PC-3 (cell line): ENCODE measurements at regions not wholly inside any gene's neighbourhood (a gene's known extent, or its start where the extent isn't known, plus 50 kb on each side); places are given as distances from the start of the nearest gene placed in this dataset.

Experiments used
- EZH2 ChIP-seq: fragments of 300-600 bp; sonication (generic); IDR thresholded peaks from one replicate; pipeline ENCODE4 v1.6.1; 2017; ENCODE audit warnings: antibody characterized with exemption, mild to moderate bottlenecking, low read length; ENCODE audit not compliant: unreplicated experiment
- EZH2phosphoT487 ChIP-seq: fragments of 300-600 bp; sonication (generic); IDR thresholded peaks from 2 replicates; pipeline ENCODE4 v1.6.1; 2018; ENCODE audit warnings: mild to moderate bottlenecking, antibody characterized with exemption, low read length, borderline replicate concordance
- TF ChIP-seq, protein P1 (sequence below): fragments of 300-600 bp; sonication (generic); conservative IDR thresholded peaks from 2 replicates; pipeline ENCODE4 v1.5.1; 2017; ENCODE audit warnings: antibody characterized with exemption, low read depth, mild to moderate bottlenecking, low read length

DNA sequence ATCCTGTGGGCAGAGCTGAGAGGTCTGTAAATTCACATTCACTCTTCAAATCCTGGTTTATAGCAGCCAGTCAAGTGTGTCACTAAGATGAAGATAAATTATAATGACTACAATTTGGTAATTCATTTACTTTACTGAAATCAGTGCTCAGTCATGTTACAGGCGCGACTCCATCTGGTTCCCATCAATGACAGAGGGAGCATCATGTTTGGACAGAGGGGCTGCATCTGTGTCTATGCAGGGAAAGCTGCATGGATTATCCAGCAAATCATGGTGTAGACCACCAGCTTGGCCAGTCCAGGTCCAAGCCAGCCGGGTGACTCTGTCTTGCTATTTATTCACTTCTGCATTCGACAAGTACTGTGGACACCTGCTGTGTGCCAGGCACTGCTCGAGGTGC, 214.1 kb upstream of the ZNF32 start:
- TF ChIP-seq, protein P1, sequence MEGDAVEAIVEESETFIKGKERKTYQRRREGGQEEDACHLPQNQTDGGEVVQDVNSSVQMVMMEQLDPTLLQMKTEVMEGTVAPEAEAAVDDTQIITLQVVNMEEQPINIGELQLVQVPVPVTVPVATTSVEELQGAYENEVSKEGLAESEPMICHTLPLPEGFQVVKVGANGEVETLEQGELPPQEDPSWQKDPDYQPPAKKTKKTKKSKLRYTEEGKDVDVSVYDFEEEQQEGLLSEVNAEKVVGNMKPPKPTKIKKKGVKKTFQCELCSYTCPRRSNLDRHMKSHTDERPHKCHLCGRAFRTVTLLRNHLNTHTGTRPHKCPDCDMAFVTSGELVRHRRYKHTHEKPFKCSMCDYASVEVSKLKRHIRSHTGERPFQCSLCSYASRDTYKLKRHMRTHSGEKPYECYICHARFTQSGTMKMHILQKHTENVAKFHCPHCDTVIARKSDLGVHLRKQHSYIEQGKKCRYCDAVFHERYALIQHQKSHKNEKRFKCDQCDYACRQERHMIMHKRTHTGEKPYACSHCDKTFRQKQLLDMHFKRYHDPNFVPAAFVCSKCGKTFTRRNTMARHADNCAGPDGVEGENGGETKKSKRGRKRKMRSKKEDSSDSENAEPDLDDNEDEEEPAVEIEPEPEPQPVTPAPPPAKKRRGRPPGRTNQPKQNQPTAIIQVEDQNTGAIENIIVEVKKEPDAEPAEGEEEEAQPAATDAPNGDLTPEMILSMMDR, result no peak
- TF ChIP-seq EZH2 (no peak), EZH2phosphoT487 (no peak)
